Ovary (tissue), 3 donors: ENCODE measurements at regions not wholly inside any gene's neighbourhood (a gene's known extent, or its start where the extent isn't known, plus 50 kb on each side); places are given as distances from the start of the nearest gene placed in this dataset.

Source experiments
- EP300 ChIP-seq: sonication (generic); formaldehyde crosslinking; IDR thresholded peaks from one replicate; pipeline ENCODE4 v1.6.1; 2017; ENCODE audit warnings: antibody characterized with exemption
- POLR2A ChIP-seq: fragments of 450-650 bp; IDR thresholded peaks from one replicate; pipeline ENCODE4 v1.6.1; 2017; ENCODE audit warnings: antibody characterized with exemption, mild to moderate bottlenecking, moderate library complexity
- TF ChIP-seq, protein P1 (sequence below), 3 donors: fragments of 450-650 bp in 2 of 3; fragments of 200-600 bp in 1 of 3; IDR thresholded peaks; one replicate each; pipeline versions ENCODE4 v1.5.1 to v1.8.0; 2016 to 2022; ENCODE audit warnings: antibody characterized with exemption in 3 of 3, mild to moderate bottlenecking in 1 of 3
- donor health status: DM: no; HTN: no; CAD: no.

DNA sequence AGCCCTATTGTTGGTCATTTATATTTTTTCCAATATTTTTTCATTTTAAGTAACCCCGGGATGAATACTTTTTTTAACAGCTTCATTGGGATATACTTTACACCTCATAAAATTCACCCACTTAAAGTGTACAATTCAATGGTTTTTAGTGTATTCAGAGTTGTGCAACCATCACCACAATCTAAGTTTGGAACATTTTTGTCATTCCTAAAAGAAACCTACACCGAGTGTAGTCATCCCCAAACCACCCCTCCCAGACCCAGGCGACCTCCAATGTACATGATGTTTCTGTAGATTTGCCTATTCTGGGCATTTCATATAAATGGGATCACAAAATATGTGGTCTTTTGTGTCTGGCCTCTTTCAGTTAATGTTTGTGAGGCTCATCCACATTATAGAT is 118.3 kb upstream of the FRMD4B start:
- TF ChIP-seq POLR2A (no peak), EP300 (no peak)
- TF ChIP-seq, protein P1, sequence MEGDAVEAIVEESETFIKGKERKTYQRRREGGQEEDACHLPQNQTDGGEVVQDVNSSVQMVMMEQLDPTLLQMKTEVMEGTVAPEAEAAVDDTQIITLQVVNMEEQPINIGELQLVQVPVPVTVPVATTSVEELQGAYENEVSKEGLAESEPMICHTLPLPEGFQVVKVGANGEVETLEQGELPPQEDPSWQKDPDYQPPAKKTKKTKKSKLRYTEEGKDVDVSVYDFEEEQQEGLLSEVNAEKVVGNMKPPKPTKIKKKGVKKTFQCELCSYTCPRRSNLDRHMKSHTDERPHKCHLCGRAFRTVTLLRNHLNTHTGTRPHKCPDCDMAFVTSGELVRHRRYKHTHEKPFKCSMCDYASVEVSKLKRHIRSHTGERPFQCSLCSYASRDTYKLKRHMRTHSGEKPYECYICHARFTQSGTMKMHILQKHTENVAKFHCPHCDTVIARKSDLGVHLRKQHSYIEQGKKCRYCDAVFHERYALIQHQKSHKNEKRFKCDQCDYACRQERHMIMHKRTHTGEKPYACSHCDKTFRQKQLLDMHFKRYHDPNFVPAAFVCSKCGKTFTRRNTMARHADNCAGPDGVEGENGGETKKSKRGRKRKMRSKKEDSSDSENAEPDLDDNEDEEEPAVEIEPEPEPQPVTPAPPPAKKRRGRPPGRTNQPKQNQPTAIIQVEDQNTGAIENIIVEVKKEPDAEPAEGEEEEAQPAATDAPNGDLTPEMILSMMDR (IDR thresholded peaks at IDR 0.05): no peak
